HL-60 (cell line): ENCODE measurements at regions not wholly inside any gene's neighbourhood (a gene's known extent, or its start where the extent isn't known, plus 50 kb on each side); places are given as distances from the start of the nearest gene placed in this dataset.

Experiments used
- DNase-seq, 2 experiments: peaks; one replicate each; pipeline ENCODE4 v3.0.0-alpha.2; 2010 to 2020; ENCODE audit warnings: low read depth in 1 of 2, low spot score in 1 of 2
- H3K27ac ChIP-seq: fragments of 250-450 bp; sonication (Bioruptor Pico); replicated peaks from 2 replicates; pipeline ENCODE4 v1.5.1; 2020; ENCODE audit warnings: mild to moderate bottlenecking, moderate library complexity
- H3K27me3 ChIP-seq: fragments of 250-450 bp; sonication (Bioruptor Pico); 2 replicates; pipeline ENCODE4 v1.5.1; 2021; ENCODE audit warnings: mild to moderate bottlenecking, moderate library complexity; ENCODE audit not compliant: insufficient read depth, poor library complexity, severe bottlenecking
- H3K4me3 ChIP-seq: replicated peaks from 2 replicates; pipeline ENCODE4 v1.5.1; 2011; ENCODE audit warnings: mild to moderate bottlenecking, control low read depth, low read length; ENCODE audit not compliant: insufficient read depth
- GABPA ChIP-seq: IDR thresholded peaks from 2 replicates; pipeline ENCODE4 v1.6.1; 2012; ENCODE audit warnings: low read depth
- POLR2AphosphoS5 ChIP-seq: IDR thresholded peaks from 2 replicates; pipeline ENCODE4 v1.6.1; 2012; ENCODE audit warnings: low read depth
- SPI1 ChIP-seq: IDR thresholded peaks from 2 replicates; pipeline ENCODE4 v1.6.1; 2012; ENCODE audit warnings: low read depth, mild to moderate bottlenecking, borderline replicate concordance
- TF ChIP-seq, protein P1 (sequence below): IDR thresholded peaks from one replicate; pipeline ENCODE4 v1.5.1; 2011; ENCODE audit warnings: low read length, control low read depth, inconsistent platforms; ENCODE audit not compliant: insufficient read depth
- TF ChIP-seq, protein P2 (sequence below): IDR thresholded peaks from 2 replicates; pipeline ENCODE4 v1.6.1; 2012; ENCODE audit warnings: low read depth; ENCODE audit not compliant: insufficient replicate concordance

DNA sequence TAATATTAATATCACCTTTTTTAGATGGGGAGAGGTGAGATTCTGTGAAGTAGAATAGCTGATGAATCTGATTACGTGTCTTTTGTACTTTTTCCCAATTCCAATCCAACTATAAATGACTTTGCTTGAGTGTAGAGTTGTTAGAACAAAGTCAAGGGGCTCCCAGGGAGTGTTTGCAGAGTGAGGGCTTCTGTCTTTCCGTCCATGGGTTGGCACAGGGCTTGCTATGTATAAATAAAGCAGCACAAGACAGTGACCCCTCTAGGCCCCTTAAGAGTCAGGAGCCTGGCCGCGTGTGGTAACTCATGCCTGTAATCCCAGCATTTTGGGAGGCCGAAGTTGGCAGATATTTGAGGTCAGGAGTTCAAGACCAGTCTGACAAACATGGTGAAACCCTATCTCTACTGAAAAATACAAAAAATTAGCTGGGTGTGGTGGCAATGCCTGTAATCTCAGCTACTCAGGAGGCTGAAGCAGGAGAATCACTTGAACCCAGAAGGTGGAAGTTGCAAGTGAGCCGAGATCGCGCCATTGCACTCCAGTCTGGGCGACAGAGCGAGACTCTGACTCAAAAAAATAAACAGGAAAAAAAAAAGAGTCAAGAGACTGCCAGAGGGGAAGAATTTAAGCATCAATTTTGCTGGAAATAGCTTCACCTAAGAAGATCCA is 127.9 kb upstream of the HS3ST3A1 start:
- no peak for DNase-seq
- Histone ChIP-seq H3K27me3 (no peaks in the 10 kb centered on the region), H3K4me3 (no peak overlapping the region), H3K27ac (no peak overlapping the region)
- TF ChIP-seq GABPA (no peak), SPI1 (no peak), POLR2AphosphoS5 (no peak)
- TF ChIP-seq, protein P1, sequence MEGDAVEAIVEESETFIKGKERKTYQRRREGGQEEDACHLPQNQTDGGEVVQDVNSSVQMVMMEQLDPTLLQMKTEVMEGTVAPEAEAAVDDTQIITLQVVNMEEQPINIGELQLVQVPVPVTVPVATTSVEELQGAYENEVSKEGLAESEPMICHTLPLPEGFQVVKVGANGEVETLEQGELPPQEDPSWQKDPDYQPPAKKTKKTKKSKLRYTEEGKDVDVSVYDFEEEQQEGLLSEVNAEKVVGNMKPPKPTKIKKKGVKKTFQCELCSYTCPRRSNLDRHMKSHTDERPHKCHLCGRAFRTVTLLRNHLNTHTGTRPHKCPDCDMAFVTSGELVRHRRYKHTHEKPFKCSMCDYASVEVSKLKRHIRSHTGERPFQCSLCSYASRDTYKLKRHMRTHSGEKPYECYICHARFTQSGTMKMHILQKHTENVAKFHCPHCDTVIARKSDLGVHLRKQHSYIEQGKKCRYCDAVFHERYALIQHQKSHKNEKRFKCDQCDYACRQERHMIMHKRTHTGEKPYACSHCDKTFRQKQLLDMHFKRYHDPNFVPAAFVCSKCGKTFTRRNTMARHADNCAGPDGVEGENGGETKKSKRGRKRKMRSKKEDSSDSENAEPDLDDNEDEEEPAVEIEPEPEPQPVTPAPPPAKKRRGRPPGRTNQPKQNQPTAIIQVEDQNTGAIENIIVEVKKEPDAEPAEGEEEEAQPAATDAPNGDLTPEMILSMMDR: no peak
- TF ChIP-seq, protein P2, sequence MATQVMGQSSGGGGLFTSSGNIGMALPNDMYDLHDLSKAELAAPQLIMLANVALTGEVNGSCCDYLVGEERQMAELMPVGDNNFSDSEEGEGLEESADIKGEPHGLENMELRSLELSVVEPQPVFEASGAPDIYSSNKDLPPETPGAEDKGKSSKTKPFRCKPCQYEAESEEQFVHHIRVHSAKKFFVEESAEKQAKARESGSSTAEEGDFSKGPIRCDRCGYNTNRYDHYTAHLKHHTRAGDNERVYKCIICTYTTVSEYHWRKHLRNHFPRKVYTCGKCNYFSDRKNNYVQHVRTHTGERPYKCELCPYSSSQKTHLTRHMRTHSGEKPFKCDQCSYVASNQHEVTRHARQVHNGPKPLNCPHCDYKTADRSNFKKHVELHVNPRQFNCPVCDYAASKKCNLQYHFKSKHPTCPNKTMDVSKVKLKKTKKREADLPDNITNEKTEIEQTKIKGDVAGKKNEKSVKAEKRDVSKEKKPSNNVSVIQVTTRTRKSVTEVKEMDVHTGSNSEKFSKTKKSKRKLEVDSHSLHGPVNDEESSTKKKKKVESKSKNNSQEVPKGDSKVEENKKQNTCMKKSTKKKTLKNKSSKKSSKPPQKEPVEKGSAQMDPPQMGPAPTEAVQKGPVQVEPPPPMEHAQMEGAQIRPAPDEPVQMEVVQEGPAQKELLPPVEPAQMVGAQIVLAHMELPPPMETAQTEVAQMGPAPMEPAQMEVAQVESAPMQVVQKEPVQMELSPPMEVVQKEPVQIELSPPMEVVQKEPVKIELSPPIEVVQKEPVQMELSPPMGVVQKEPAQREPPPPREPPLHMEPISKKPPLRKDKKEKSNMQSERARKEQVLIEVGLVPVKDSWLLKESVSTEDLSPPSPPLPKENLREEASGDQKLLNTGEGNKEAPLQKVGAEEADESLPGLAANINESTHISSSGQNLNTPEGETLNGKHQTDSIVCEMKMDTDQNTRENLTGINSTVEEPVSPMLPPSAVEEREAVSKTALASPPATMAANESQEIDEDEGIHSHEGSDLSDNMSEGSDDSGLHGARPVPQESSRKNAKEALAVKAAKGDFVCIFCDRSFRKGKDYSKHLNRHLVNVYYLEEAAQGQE: no peak

DNA sequence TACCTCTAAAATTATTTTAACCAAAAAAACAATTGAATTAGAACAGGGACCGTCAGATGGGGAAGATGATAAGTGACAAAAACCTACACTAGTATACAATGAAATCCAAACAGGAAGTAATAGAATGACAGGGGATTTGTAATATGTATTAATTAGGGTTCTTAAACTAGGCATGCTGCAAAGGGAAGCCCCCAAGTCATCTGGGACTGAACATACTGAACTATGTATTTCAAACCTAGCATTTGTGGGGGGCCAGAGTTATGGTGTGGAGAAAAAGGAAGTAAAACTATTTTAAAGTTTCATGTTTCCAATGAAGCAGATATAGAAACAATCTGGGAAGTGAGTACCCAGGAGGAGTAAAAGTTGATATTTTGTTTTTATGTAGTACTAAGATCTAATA is 133.2 kb upstream of the HS3ST3A1 start:
- Histone ChIP-seq H3K27me3 (no peaks in the 10 kb centered on the region), H3K4me3 (no peak overlapping the region), H3K27ac (no peak overlapping the region)
- no peak for DNase-seq
- TF ChIP-seq, protein P2: no peak
- TF ChIP-seq POLR2AphosphoS5 (no peak), GABPA (no peak), SPI1 (no peak)
- TF ChIP-seq, protein P1: no peak

DNA sequence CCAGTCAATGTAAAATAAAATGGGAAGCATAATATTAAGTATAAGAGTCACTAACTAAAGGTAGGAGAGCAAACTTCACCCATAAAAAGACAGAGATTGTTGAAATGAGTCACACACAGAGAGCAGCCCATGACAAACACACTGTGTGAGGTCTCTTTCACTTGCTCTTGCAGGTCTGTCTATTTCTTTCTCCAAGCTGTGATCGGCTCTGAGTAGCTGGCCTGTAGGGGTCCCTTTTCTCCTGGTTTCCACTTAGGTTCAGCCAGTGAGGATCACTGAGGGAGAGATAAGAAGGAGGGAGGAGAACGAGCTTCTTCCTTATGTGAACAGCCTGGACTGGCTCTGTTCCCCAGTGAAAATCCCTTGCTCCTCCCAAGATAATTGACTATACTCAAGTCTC is 133.7 kb upstream of the HS3ST3A1 start:
- Histone ChIP-seq H3K27ac (no peak overlapping the region), H3K27me3 (no peaks in the 10 kb centered on the region), H3K4me3 (no peak overlapping the region)
- no peak for DNase-seq
- TF ChIP-seq, protein P1: no peak
- TF ChIP-seq, protein P2: no peak
- TF ChIP-seq GABPA: no peak
- TF ChIP-seq POLR2AphosphoS5: no peak
- TF ChIP-seq SPI1: no peak
